Fibroblast of lung (primary cell): ENCODE measurements at regions not wholly inside any gene's neighbourhood (a gene's known extent, or its start where the extent isn't known, plus 50 kb on each side); places are given as distances from the start of the nearest gene placed in this dataset.
"Not testable (repeated sequence)": the region's sequence is repeated elsewhere in the genome, so short reads cannot be mapped to it uniquely, and the experiment has no call there.

Source experiments
- DNase-seq, 2 donors: peaks; one replicate each; pipeline versions ENCODE4 v3.0.0 to v3.0.0-alpha.2; 2010; ENCODE audit warnings: low read depth in 2 of 2
- H2AFZ ChIP-seq: 2 replicates; pipeline ENCODE4 v1.5.1; 2012; ENCODE audit warnings: low read length, control low read depth, inconsistent platforms
- H3K27ac ChIP-seq: 2 replicates; pipeline ENCODE4 v1.5.1; 2011; ENCODE audit warnings: low read length, control low read depth; ENCODE audit not compliant: insufficient read depth
- H3K27me3 ChIP-seq: 2 replicates; pipeline ENCODE4 v1.5.1; 2011; ENCODE audit warnings: mild to moderate bottlenecking, low read length; ENCODE audit not compliant: control insufficient read depth, insufficient read depth
- H3K36me3 ChIP-seq: 2 replicates; pipeline ENCODE4 v1.5.1; 2011; ENCODE audit warnings: low read length; ENCODE audit not compliant: control insufficient read depth, insufficient read depth
- H3K4me1 ChIP-seq: 2 replicates; pipeline ENCODE4 v1.5.1; 2011; ENCODE audit warnings: low read length; ENCODE audit not compliant: control insufficient read depth, insufficient read depth; ENCODE audit errors: extremely low read depth
- H3K4me2 ChIP-seq: 2 replicates; pipeline ENCODE4 v1.5.1; 2011; ENCODE audit warnings: low read length, control low read depth; ENCODE audit not compliant: insufficient read depth; ENCODE audit errors: extremely low read depth
- H3K4me3 ChIP-seq, 4 experiments: fragments of 200-600 bp in 1 of 4; sonication (generic) in 1 of 4; replicated peaks in 1 of 4; 2 replicates each; pipeline ENCODE4 v1.5.1; 2011 to 2016; ENCODE audit warnings: low read length in 4 of 4, low read depth in 3 of 4, mild to moderate bottlenecking in 3 of 4, control low read depth in 2 of 4, inconsistent platforms in 1 of 4, mixed read lengths in 1 of 4; ENCODE audit not compliant: insufficient read depth in 1 of 4; ENCODE audit errors: control extremely low read depth in 1 of 4
- H3K79me2 ChIP-seq: 2 replicates; pipeline ENCODE4 v1.5.1; 2012; ENCODE audit warnings: mild to moderate bottlenecking, low read length, inconsistent platforms; ENCODE audit not compliant: control insufficient read depth, insufficient read depth
- H3K9ac ChIP-seq: 2 replicates; pipeline ENCODE4 v1.5.1; 2011; ENCODE audit warnings: mild to moderate bottlenecking, low read length, control low read depth; ENCODE audit not compliant: insufficient read depth
- H3K9me3 ChIP-seq: 2 replicates; pipeline ENCODE4 v1.5.1; 2012; ENCODE audit warnings: low read depth, low read length; ENCODE audit not compliant: control insufficient read depth, insufficient read depth
- H4K20me1 ChIP-seq: 2 replicates; pipeline ENCODE4 v1.5.1; 2011; ENCODE audit warnings: low read length; ENCODE audit not compliant: control insufficient read depth, insufficient read depth; ENCODE audit errors: extremely low read depth
- CTCF ChIP-seq, 2 donors: IDR thresholded peaks in 1 of 2; conservative IDR thresholded peaks in 1 of 2; 1 replicate in 1 of 2; 2 replicates in 1 of 2; pipeline ENCODE4 v1.5.1; 2011 to 2012; ENCODE audit warnings: low read length in 2 of 2, control low read depth in 1 of 2, inconsistent platforms in 1 of 2, low read depth in 1 of 2, mild to moderate bottlenecking in 1 of 2
- EZH2 ChIP-seq: IDR thresholded peaks from 2 replicates; pipeline ENCODE4 v1.5.1; 2012; ENCODE audit warnings: low read length, control low read depth, mild to moderate bottlenecking; ENCODE audit errors: missing control alignments

- Histone ChIP-seq H3K4me1 (no peaks in the 10 kb centered on the region), H3K9ac (no peak overlapping the region), H3K79me2 (no peaks in the 10 kb centered on the region), H3K36me3 (no peaks in the 10 kb centered on the region), H3K27ac (no peak overlapping the region), H4K20me1 (no peaks in the 10 kb centered on the region), H3K4me2 (no peak overlapping the region), H2AFZ (no peak overlapping the region), H3K27me3 (no peaks in the 10 kb centered on the region), H3K9me3 (no peaks in the 10 kb centered on the region), H3K4me3 (no peak overlapping the region)
- TF ChIP-seq CTCF (conservative IDR thresholded peaks at IDR 0.05 in 1 of 2, IDR thresholded peaks at IDR 0.05 in 1 of 2; ENCODE audit: low read depth in 1 of 2, low read length in 2 of 2) (no peak), EZH2 (no peak)
- DNase-seq: no peak
Observed at GRCh38 chr10:53033396-53033795, 260.8 kb upstream of the MBL2 start.

- not testable (repeated sequence) for H3K27me3 ChIP-seq, H3K9me3 ChIP-seq, H3K9ac ChIP-seq, H3K4me3 ChIP-seq, H3K79me2 ChIP-seq, H4K20me1 ChIP-seq, H3K27ac ChIP-seq, H3K36me3 ChIP-seq, H3K4me2 ChIP-seq, H3K4me1 ChIP-seq
- DNase-seq: peak; percentile 21 to 44
- H2AFZ ChIP-seq: peak overlapping the region; percentile 22
Observed at GRCh38 chr10:53029872-53030849, 257.6 kb upstream of the MBL2 start.

GRCh38 chr10:53029449-53029848, 256.9 kb upstream of the MBL2 start:
- Histone ChIP-seq H3K9me3 (no peaks in the 10 kb centered on the region), H3K4me2 (no peak overlapping the region), H3K4me1 (no peaks in the 10 kb centered on the region), H3K27ac (no peak overlapping the region), H2AFZ (no peak overlapping the region), H3K36me3 (no peaks in the 10 kb centered on the region), H3K9ac (no peak overlapping the region), H4K20me1 (no peaks in the 10 kb centered on the region), H3K79me2 (no peaks in the 10 kb centered on the region), H3K4me3 (no peak overlapping the region), H3K27me3 (no peaks in the 10 kb centered on the region)
- no peak for TF ChIP-seq EZH2
- TF ChIP-seq CTCF (conservative IDR thresholded peaks at IDR 0.05 in 1 of 2, IDR thresholded peaks at IDR 0.05 in 1 of 2; ENCODE audit: low read depth in 1 of 2, low read length in 2 of 2): no peak
- DNase-seq: no peak

GRCh38 chr10:53025765-53026164, 253.2 kb upstream of the MBL2 start:
- H3K9ac ChIP-seq, H3K9me3 ChIP-seq, H3K27ac ChIP-seq, H3K27me3 ChIP-seq, H4K20me1 ChIP-seq, H3K79me2 ChIP-seq, H3K4me3 ChIP-seq, H3K4me1 ChIP-seq, H2AFZ ChIP-seq, DNase-seq, H3K36me3 ChIP-seq, H3K4me2 ChIP-seq: not testable (repeated sequence)
